HG03108 (cell line): ENCODE measurements at regions not wholly inside any gene's neighbourhood (a gene's known extent, or its start where the extent isn't known, plus 50 kb on each side); places are given as distances from the start of the nearest gene placed in this dataset.
"Not testable (repeated sequence)": the region's sequence is repeated elsewhere in the genome, so short reads cannot be mapped to it uniquely, and the experiment has no call there.

Experiments
- ATAC-seq: cut with Tn5 transposase; IDR thresholded peaks from one replicate; pipeline ENCODE4 v1.9.1; 2021; ENCODE audit warnings: moderate library complexity; ENCODE audit not compliant: unreplicated experiment

DNA sequence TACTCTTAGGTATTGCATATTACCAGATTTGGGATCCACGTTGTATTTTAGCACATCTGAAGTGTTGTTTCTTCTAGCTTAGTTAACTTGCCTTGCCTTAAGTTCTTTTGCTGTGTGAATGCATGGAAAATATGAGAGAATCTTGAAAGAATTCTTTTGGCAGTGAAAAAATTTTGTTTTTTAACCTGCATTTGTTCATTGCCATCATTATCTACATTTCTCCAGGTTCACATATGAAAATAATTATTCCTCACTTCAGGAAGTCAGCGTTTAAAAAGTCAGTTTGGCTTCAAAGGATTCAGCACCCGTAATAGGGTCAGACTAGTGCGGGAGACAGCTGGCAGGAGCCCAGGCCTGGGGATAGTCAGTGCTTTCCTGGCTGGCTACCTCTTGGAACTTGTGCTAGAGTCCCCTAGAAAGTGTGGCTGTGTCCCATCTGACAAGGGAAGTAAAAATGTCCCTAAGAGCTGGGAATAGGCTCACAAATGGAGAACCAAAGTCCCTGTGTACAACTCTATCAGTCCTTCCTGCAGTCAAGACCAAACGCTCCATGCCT, 251.9 kb upstream of the KLF3 start:
- ATAC-seq = no peak

GRCh38 chr4:38413524-38414341, 250.3 kb upstream of the KLF3 start:
- no peak for ATAC-seq

GRCh38 chr4:38414410-38414809, 249.6 kb upstream of the KLF3 start:
- no peak for ATAC-seq

GRCh38 chr4:38415682-38416081, 248.3 kb upstream of the KLF3 start:
- no peak for ATAC-seq

DNA sequence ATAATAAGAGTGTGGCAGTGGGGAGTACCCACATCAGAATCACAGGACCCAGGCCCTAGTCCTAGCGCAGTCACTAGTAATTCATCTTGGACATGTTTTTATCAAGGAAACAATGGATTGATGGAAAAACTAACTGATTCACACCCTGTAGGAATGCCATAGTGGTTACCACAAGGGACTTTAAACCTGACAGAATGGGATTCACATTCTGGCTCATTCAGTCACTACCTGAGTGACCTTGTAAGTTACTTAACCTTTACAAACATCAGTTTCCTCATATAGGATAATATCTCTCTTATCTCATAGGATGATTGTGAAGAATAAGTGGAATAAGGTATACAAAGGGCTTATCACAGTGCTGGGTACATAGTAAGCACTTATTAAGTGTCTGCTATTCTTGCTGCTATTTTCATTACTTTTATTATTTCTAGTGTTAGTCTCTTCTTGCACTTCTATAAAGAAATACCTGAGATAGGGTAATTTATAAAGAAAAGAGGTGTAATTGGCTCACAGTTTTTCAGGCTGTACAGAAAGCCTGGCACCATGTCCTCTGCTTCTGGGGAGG, 247.5 kb upstream of the KLF3 start:
- ATAC-seq = no peak

DNA sequence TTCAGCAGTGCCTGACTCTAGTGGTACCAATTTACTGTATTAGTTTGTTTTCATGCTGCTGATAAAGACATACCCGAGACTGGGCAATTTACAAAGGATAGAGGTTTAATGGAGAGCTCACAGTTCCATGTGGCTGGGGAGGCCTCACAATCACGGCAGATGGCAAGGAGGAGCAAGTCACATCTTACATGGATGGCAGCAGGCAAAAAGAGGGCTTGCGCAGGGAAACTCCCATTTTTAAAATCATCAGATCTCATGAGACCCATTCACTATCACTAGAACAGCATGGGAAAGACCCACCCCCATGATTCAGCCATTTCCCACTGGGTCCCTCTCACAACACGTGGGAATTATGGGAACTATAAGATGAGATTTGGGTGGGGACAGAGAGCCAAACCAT, 243.7 kb upstream of the KLF3 start:
- ATAC-seq = not testable (repeated sequence)

- no peak for ATAC-seq
Observed at GRCh38 chr4:38422850-38423249, 241.1 kb upstream of the KLF3 start.

GRCh38 chr4:38424151-38424871, 239.7 kb upstream of the KLF3 start:
- no peak for ATAC-seq

DNA sequence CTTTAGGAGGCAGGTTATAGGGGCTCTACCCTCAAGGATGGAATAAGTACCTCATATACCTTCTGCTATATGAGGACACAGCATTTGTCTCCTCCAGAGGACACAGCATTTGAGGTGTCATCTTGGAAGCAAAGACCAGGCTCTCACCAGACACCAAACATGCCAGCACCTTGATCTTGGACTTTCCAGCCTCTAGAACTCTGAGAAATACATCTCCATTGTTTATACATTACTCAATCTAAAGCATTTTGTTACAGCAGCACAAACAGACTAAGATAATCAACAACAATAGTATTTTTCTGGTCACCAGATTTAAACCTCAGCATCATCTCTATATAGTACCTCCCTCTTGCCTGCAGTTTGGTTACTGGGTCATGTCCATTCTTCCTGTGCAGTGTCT, 237.5 kb upstream of the KLF3 start:
- no peak for ATAC-seq

- ATAC-seq = no peak
Observed at GRCh38 chr4:38430841-38431240, 233.2 kb upstream of the KLF3 start.

GRCh38 chr4:38442073-38442788, 221.8 kb upstream of the KLF3 start:
- no peak for ATAC-seq

- no peak for ATAC-seq
Observed at GRCh38 chr4:38449506-38450174, 214.4 kb upstream of the KLF3 start.

DNA sequence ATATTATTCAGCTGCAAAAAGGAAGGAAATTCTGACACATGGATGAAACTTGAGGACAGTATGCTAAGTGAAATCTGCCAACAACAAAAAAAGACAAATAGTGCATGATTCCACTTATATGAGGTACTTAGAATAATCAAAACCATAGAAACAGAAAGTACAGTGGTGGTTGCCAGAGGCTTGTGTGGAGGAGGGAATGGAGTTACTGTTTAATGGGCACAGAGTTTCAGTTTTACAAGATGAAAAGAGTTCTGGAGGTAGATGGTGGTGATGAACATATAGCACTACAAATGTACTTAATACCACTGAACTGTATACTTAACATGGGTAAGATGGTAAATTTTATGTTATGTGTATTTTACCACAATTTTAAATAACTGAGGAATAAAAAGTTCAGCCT, 212.0 kb upstream of the KLF3 start:
- ATAC-seq = no peak

DNA sequence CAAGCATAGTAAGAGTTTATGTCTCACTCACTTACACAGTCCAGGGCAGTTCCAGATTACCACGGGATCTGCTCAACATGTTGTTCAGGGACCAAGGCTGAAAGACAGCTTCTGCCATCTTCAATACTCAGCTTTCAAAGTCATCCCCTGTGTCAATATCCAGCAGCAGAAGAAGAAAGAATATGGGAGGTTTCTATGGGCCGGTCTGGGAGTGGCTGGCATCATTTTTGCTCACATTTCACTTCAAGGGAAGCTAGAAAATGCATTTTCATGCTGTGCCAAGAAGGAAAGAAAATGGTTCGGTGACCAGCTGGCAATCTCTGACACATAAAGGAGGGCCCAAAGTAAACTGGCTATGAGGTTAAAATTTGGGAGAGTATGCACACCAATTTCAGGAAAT, 211.5 kb upstream of the KLF3 start:
- no peak for ATAC-seq

DNA sequence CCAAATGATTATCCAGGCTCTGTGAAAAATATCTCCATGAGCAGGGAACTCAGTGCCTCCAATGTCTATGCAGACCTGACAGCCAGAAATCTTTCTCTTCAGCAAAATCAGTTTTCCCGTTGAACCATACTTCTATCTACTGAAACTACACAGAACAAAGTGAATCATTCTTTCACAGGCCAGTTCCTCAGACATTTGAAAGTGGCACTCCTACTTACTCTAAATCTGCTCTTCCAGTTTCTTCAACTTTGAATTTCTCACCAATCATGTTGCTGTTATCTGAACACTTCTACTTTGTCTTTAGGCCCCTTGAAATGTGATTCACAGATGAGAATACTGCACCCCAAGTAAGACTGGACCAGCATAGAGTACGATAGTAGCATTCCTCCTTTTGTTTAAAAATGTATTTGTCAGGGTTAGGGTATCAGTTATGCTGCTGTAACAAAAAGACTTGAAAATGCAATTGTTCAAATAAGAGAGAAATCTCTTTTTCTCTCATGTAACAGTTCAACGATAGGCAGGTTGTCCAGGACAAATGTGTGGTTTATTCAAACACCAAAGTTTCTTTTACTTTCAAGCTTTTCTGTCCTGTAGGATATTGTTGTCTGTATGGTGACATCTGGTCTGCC, 210.6 kb upstream of the KLF3 start:
- ATAC-seq = no peak

- no peak for ATAC-seq
Observed at GRCh38 chr4:38454284-38454683, 209.7 kb upstream of the KLF3 start.

DNA sequence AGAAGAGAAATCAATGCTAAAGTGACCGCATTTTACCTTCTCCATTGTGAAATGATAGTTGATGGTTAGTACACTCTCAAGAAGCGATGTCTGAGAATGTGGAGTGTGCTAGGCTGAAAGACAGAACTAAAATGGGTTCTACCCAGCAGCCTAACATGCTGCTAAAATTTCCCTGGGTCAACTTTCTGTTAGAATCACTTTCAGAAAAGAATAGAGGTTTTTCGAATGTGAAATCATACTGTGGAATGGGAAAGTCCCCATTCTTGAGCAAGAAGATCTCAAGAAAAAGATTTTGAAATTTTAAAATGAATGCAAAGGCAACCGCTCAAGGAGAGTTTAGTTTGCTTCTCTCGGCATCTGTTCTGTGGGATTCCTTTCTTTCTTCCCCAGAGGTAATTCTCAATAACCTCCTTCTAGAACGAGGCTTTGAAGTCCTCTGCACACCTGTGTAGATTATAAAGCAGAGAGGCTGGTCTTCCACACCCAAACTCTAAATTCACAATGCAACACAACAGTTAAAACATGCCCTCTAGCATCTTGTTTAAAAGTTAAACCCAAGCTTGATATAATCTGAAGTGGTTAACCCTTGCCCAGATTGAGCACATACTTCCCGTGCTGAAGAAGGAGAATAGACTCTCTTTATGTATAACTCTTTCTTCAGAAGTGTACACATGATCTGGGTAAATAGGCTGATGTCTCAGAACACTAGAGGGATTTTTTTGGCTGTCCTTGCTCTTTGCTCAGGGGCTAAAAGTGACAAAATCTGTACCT, 208.7 kb upstream of the KLF3 start:
- ATAC-seq = peak; percentile 70

DNA sequence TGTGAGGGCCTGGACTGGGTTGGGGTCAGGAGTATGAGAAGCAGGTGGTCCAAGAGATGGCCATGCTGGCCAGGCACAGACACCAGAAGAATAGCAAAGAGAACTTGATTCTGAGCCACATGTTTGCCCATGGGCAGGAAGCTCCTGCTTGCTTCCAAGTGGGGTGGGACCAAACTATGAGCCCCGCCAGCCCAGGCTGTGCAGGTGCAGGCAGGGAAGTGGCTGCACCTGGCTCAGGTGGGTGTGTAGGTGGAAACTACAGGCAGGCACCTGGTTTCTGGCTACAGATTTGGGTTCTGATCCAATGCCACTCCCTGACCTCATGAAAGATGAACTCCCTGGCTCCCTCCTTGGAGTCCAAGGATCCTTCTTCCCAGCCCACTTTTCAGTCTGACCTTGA, 207.9 kb upstream of the KLF3 start:
- ATAC-seq = no peak

- no peak for ATAC-seq
Observed at GRCh38 chr4:38461342-38461741, 202.7 kb upstream of the KLF3 start.
